OCI-LY7 (cell line): ENCODE measurements at regions not wholly inside any gene's neighbourhood (a gene's known extent, or its start where the extent isn't known, plus 50 kb on each side); places are given as distances from the start of the nearest gene placed in this dataset. TPM values are rescaled to one million over a fixed set of nuclear protein-coding genes. Genes with fewer than 3 reads are reported as not detected.

Source experiments
- BruUV-seq: library from RNA; stranded (reverse); fragments of 400-500 nt; replicated peaks from 2 replicates; lab custom pipeline; 2021; lab: Mats Ljungman, UMichigan
- CTCF ChIA-PET: fragments of 300-600 bp; sonication (Branson Sonifier 250); formaldehyde crosslinking; loops from one replicate; lab custom pipeline; 2022; ENCODE audit warnings: antibody characterized with exemption; ENCODE audit not compliant: unreplicated experiment; lab: Charles Lee
- POLR2A ChIA-PET: fragments of 300-600 bp; sonication (Branson Sonifier 250); formaldehyde crosslinking; loops from one replicate; lab custom pipeline; 2022; ENCODE audit warnings: antibody characterized with exemption; lab: Charles Lee
- DNase-seq: peaks from one replicate; pipeline ENCODE4 v3.0.0-alpha.2; 2015; ENCODE audit warnings: low spot score
- H2AFZ ChIP-seq: fragments of 200-600 bp; sonication (generic), shearing (Covaris generic); 2 replicates; pipeline ENCODE4 v1.6.1; 2014; ENCODE audit warnings: mild to moderate bottlenecking, antibody characterized with exemption, low read length, moderate library complexity
- H3K27ac ChIP-seq: fragments of 200-600 bp; sonication (generic); 2 replicates; pipeline ENCODE4 v1.5.1; 2014; ENCODE audit warnings: mixed run types, low read depth, mild to moderate bottlenecking, moderate library complexity, low read length, inconsistent platforms; ENCODE audit not compliant: poor library complexity, severe bottlenecking
- H3K36me3 ChIP-seq: fragments of 200-600 bp; sonication (generic); 2 replicates; pipeline ENCODE4 v1.6.1; 2014; ENCODE audit warnings: mild to moderate bottlenecking, antibody characterized with exemption, low read length, moderate library complexity, mixed read lengths; ENCODE audit not compliant: insufficient read depth
- H3K4me1 ChIP-seq: fragments of 200-600 bp; sonication (generic); 2 replicates; pipeline ENCODE4 v1.5.1; 2014; ENCODE audit warnings: mild to moderate bottlenecking, low read length; ENCODE audit not compliant: insufficient read depth, poor library complexity, severe bottlenecking
- H3K4me2 ChIP-seq: fragments of 200-600 bp; sonication (generic); 2 replicates; pipeline ENCODE4 v1.6.1; 2014; ENCODE audit warnings: mild to moderate bottlenecking, low read length
- H3K4me3 ChIP-seq: fragments of 200-600 bp; sonication (generic); 2 replicates; pipeline ENCODE4 v1.5.1; 2014; ENCODE audit warnings: mild to moderate bottlenecking, low read depth, low read length; ENCODE audit not compliant: poor library complexity, severe bottlenecking
- H3K79me2 ChIP-seq: fragments of 200-600 bp; sonication (generic); 2 replicates; pipeline ENCODE4 v1.6.1; 2016; ENCODE audit warnings: low read depth, mild to moderate bottlenecking, low read length, moderate library complexity, mixed read lengths; ENCODE audit not compliant: insufficient read depth
- H3K9me2 ChIP-seq: fragments of 200-600 bp; sonication (generic); 2 replicates; pipeline ENCODE4 v1.6.1; 2016; ENCODE audit warnings: mild to moderate bottlenecking, low read length, mixed read lengths; ENCODE audit not compliant: insufficient read depth
- H3K9me3 ChIP-seq: fragments of 200-600 bp; sonication (generic); 2 replicates; pipeline ENCODE4 v1.6.1; 2014; ENCODE audit warnings: mild to moderate bottlenecking, mixed run types, low read length, mixed read lengths
- H4K20me1 ChIP-seq: fragments of 200-600 bp; sonication (generic); 2 replicates; pipeline ENCODE4 v1.6.1; 2014; ENCODE audit warnings: mild to moderate bottlenecking, antibody characterized with exemption, low read length, moderate library complexity, mixed read lengths; ENCODE audit not compliant: insufficient read depth
- EZH2phosphoT487 ChIP-seq: fragments of 200-600 bp; sonication (generic); IDR thresholded peaks from 2 replicates; pipeline ENCODE4 v1.6.1; 2018; ENCODE audit warnings: low read depth, borderline replicate concordance, mild to moderate bottlenecking, mixed run types, antibody characterized with exemption, low read length, moderate library complexity, mixed read lengths
- intact Hi-C: fragments of 100-400 bp; cut with micrococcal nuclease; formaldehyde crosslinking; loops from one replicate; pipeline ENCODE4 v1.10.0; 2022; ENCODE audit not compliant: unreplicated experiment
- small RNA-seq: library from RNA; depleted of rRNA; stranded (forward); fragments of <200 nt; gene quantifications from one replicate; pipeline ENCODE3, GENCODE V24; 2014
- TF ChIP-seq, protein P1 (sequence below): fragments of 200-600 bp; sonication (generic); conservative IDR thresholded peaks from 2 replicates; pipeline ENCODE4 v1.5.1; 2014; ENCODE audit warnings: mild to moderate bottlenecking, antibody characterized with exemption, low read length, moderate library complexity, mixed read lengths

DNA sequence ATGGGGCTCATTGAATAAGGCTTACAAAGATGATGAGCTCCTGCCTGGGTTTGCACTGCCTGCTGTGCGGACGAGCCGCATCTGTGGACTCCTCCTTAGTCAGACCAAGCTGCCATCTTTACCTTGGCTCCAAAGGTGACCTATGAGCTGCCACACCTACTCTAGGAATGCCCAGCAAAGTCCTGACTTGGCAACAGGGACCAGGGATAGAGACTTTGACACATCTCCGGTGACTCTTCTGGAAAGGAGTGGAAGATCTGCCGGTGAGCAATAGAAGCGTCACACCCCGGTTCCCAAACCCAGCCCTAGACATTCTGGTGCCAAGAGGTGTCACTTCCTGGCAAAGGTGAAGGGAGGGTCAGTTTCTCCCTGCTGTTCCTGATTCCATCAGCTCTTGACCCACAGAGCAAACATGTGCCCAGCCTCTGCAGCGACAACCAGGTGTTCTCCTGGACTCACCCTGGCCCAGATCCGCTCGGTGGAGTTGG, 50.2 kb upstream of the GTF3A start:
- POLR2A ChIA-PET, result no interaction called here
- TF ChIP-seq, protein P1, sequence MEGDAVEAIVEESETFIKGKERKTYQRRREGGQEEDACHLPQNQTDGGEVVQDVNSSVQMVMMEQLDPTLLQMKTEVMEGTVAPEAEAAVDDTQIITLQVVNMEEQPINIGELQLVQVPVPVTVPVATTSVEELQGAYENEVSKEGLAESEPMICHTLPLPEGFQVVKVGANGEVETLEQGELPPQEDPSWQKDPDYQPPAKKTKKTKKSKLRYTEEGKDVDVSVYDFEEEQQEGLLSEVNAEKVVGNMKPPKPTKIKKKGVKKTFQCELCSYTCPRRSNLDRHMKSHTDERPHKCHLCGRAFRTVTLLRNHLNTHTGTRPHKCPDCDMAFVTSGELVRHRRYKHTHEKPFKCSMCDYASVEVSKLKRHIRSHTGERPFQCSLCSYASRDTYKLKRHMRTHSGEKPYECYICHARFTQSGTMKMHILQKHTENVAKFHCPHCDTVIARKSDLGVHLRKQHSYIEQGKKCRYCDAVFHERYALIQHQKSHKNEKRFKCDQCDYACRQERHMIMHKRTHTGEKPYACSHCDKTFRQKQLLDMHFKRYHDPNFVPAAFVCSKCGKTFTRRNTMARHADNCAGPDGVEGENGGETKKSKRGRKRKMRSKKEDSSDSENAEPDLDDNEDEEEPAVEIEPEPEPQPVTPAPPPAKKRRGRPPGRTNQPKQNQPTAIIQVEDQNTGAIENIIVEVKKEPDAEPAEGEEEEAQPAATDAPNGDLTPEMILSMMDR, result no peak
- TF ChIP-seq EZH2phosphoT487, result no peak
- Histone ChIP-seq H3K9me2 (no peaks in the 10 kb centered on the region), H3K27ac (no peak overlapping the region), H3K9me3 (no peaks in the 10 kb centered on the region), H3K4me1 (no peaks in the 10 kb centered on the region), H3K79me2 (no peaks in the 10 kb centered on the region), H2AFZ (no peak overlapping the region), H3K36me3 (no peaks in the 10 kb centered on the region), H3K4me3 (no peak overlapping the region), H4K20me1 (no peaks in the 10 kb centered on the region), H3K4me2 (no peak overlapping the region)
- CTCF ChIA-PET, result interaction anchor here (1.1 to 1.5 kb wide), 2 partner anchors 30 to 452 kb away, joined by 3 to 4 read pairs; no protein-coding TSS in a partner anchor
- no TSS peak for BruUV-seq
- DNase-seq, result no peak
- intact Hi-C loops, result loop anchor here (1.0 to 10.0 kb wide), 3 partner anchors 53 to 452 kb away; no protein-coding TSS in a partner anchor

Small RNA genes lying in the stretch of these regions (small RNA-seq; reads per million reads assigned to genes)
- gene RNU6-70P, result not detected
